GM18870 (cell line): ENCODE measurements at regions not wholly inside any gene's neighbourhood (a gene's known extent, or its start where the extent isn't known, plus 50 kb on each side); places are given as distances from the start of the nearest gene placed in this dataset.

Experiments used
- ATAC-seq: cut with Tn5 transposase; IDR thresholded peaks from one replicate; pipeline ENCODE4 v1.9.1; 2021; ENCODE audit warnings: moderate library complexity; ENCODE audit not compliant: unreplicated experiment

DNA sequence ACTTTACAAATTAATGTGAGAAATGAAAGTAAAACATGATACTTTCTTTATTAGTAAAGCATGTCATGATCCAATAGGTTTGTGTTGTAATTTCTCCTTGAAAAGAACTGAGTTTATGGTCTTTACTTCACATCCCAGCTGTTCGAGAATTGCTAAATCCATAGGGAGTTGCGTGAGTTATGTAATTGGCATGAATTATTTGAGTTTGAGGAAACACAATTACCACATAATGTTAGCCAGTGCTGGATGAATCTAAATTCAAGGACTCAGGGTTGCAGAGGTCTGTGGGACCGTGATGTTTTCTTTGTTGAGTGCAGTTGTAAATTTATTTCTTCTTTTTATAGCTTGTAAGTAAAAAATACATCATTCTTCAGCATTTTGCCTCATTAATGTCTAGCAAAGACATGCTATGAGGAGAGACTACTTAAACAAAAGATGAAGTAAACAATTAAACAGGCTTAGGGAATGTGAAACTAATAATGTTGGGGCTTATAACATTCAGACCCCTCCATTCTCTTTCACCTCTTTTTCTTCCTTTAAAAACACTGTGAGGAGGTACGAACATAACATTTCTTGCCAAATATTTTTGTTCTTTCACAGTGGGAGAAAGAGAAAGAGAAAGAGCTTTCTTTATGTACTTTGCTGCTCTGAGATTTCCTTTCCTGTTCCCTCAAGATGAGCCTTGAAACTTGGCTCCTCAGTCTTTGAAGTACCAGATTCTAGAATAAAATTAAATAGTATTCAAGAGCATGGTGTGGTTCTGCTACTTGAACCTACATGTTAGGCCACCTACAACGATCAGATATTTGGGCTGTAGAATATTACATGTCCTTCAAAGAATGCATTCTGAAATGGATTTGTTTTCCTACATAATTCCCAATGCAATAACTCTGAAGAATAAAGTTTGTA is 159.6 kb upstream of the ANK2 start:
- no peak for ATAC-seq

GRCh38 chr4:112894480-112894879 is 155.0 kb upstream of the ANK2 start:
- ATAC-seq, result no peak

DNA sequence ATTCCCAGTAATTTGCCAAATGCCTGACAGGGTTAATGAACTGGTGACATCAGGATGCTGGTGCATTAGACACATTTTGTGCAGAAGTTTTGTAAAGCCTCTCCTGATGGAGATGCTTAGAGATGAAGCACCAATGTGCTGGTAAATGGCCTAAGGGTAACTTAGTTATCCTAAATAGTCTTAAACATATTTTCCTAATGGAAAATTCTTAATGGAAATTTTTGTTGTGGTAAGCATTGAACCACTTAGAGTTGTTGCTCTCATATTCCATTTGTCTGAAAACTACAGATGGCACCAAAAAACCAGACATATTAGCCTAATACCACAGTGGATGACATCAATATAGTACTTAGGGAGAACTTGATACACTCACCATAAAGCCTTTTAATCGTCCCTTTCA is 154.5 kb upstream of the ANK2 start:
- ATAC-seq, result no peak

DNA sequence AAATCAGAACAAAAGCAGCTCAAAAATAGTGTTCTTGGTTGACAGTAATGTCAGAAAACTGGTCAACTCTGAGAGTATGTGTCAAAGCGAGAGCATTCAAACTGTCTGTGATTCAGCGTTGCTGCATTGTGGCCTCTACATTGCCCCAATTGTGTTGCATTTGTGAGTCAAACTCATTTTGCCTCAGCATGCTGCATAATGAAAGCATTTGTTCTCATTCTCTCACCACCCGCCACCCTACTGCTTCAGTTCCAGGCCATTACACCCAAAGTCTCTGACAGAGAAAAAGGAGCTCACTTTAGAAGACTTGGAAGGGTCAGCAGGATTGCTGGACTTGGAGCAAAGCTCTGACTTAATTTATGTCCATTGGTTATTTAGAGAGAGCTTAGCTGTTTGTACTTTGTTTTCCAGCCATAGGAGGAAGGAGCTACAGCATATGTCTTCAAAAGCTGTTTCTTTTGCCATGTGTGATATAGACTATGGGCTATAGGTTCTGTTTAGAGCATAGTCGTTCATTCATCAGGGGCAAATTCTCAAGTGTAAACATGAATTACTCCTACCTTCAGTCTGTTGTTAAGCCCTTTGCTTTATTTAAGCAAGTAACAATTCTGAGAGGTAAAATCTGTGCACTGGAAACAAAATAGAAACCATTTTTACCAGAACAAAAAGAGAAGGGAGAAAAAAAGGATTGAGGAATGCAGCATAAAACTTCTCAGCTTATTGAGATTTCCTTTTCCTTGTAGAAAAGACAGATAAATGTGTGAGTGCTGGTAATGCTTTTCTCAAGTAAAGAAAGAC is 153.4 kb upstream of the ANK2 start:
- ATAC-seq, result peak; percentile 70

DNA sequence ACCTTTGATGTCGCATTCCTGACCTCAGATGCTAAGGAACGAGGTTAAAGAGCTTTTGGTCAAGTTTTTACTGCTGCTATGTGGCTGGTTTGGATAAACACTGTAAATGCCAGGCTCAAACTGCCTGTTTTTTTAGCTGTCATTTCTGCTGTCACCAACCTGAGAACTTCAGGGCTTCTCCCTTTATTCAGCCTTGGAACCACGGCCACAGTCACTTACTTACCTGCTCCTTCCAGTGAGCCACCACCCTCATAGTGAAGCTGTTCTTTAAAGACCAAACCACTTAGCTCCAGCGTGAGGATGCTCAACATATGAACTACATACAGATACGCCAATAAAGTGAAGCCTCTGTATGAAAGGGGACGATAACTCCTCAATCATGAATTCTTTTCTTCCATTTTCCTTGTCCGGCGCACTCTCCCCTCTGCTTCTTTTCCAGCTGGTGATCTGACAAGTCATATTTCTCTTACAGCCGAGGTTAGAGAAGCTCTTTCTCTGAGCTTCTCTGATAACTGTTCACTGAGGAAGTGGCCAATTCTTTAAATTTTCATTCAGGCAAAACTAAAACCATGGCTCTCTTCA is 152.8 kb upstream of the ANK2 start:
- ATAC-seq, result no peak

GRCh38 chr4:112897543-112897942 is 151.9 kb upstream of the ANK2 start:
- no peak for ATAC-seq

- ATAC-seq, result no peak
Measured at GRCh38 chr4:112898357-112899141, 150.9 kb upstream of the ANK2 start.

GRCh38 chr4:112900416-112900815 is 149.0 kb upstream of the ANK2 start:
- ATAC-seq, result no peak

DNA sequence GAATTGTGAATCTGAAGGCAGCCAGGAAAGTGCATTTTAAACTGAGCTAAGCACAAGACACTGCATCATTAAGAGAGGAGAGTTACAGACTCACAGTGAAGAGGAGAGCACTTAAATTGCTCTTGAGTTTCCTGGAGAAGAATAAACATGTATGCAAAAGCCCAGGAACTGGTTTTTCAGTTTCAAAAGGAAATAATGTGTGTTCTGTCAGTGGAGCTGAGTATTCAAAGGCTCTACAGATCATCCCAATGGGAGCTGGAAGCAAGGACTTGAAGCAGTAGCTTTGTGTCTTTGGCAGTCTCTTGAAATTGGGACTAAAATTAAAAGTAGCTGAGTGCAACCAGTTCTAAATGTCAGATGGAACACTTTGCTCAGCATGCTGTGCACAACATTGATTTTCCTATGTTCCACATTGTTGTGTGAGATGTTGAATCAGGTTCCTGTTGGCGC is 147.5 kb upstream of the ANK2 start:
- no peak for ATAC-seq

GRCh38 chr4:112905728-112906127 is 143.7 kb upstream of the ANK2 start:
- ATAC-seq, result no peak

DNA sequence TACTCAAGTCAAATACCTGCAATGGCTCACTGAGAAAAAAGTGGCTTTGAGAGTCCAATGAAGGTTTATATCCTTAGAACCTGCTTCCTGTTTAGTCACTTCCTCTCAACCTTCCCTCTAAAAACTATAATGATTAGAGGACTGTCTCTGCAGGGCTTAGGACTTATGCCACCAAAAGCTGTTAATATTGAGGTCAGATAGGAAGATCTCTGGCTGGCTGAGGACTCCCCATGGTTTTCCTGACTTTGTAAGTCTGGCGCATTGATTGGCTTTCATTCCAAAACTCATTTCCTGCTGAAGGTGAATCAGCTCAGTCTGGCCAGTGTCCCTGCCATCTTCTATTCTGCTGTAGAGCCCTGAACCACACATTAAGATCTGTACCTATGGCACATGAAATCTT is 140.9 kb upstream of the ANK2 start:
- no peak for ATAC-seq

DNA sequence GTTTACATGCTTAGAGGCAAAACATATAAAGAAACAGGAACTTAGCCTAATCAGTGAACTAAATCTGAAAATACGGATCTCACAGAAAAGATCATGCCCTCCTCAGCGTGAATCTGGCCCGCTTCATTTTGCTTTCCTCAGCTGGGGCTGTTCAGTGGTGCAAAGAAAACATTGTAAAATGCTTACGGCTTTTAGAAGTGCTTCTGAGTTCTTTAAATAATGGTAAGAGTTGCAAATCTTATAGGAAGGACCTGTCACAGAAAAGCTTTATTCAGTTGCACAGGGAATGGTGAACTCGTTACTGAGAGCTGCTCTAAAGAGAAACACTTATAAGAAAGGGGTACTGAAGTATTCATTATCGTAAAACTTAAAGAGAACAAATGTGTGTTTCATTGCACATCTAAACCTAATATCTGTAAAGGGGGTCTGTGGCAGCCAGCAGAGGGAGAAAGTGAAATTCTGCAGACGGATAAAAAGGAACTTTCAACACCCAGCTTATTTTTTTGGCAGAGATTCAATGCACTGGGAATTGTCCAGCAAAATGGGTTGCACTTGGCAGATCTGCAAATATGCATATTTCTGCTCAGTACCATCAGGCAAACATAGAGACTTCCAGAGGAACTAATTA is 139.2 kb upstream of the ANK2 start:
- peak; percentile 44 for ATAC-seq

DNA sequence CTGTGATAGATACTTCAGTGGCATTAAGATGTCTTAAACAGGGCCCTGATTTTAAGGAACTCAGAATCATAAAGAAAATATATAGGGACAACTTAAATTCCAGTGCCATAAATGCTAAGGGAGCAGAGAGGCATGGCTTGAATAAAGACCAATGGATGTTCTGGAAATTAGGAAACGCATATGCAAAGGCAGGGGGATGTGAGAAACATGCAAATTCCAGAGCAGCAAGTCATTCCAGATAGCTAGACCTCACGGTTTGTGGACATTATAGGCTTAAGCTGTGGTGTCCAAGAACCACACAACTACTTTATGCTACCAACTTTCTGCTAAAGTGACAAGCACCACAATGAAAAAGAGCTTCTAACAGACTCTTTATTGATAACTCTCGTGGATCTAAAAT is 132.6 kb upstream of the ANK2 start:
- no peak for ATAC-seq

GRCh38 chr4:112923516-112923915 is 125.9 kb upstream of the ANK2 start:
- no peak for ATAC-seq

- no peak for ATAC-seq
Measured at GRCh38 chr4:112926819-112927218, 122.6 kb upstream of the ANK2 start.

DNA sequence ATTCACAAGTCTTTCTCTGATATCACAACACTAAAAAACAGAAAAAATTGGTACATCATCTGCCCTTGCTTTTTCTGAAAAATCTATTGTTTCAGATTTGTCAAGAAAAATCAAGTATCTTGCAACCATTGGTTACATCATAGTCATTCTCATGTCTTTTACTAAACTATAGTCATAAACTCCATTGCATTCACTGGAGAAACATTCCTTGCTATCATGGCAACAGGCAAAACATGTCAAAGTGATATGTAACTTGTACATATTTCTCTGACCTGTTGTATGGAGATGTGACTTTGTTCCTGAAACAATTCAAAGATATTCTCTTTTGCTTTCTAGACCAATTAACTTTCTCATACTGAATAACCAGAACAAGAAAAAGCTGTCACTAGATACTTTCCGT is 121.9 kb upstream of the ANK2 start:
- ATAC-seq, result no peak

DNA sequence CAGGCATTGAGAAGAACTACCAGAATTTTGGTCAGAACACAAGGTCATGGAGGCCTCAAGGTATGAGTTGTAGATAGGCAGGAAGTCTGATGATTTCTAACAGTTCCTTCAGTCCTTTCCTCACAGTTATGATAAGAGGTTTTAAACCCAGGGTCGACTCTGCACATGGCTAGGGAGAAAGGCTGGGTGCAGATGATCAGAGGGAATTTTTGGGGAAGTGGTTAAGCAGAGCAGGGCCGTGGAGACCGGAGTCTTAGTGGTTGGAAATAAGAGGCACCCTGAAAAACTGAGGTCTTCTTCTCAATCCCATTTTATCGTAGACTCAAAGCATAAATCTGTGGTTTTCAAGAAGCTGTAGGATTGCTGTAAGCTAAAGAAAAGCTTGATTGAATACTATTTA is 118.5 kb upstream of the ANK2 start:
- ATAC-seq, result no peak

GRCh38 chr4:112933790-112934189 is 115.7 kb upstream of the ANK2 start:
- no peak for ATAC-seq

DNA sequence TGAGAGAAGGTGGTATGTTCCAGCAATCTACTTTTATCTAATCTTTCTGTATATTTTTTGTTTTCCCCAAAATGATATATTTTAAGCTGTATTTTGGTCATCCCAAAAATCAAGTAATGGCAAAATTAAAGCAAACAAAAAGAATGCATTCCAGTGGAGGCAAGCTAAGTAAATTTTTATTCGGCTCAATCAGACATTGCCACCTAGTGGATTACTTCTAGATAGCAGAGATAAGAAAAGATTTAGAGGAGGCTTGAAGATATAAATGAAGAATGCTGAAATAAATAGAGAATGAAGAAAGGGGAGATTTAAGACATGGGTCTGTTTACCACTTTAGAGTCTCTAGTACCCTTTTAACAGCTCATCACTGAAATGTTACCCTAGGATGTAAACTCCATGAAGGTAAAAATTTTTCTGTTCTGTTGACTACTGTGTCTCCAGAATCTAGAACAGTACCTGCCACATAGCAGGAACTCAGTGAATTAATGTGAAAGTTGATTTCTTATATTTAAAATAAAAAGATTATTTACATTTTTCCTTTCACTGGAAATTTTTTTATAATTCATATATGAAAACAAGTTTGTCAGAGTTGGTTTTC is 110.9 kb upstream of the ANK2 start:
- ATAC-seq, result no peak

DNA sequence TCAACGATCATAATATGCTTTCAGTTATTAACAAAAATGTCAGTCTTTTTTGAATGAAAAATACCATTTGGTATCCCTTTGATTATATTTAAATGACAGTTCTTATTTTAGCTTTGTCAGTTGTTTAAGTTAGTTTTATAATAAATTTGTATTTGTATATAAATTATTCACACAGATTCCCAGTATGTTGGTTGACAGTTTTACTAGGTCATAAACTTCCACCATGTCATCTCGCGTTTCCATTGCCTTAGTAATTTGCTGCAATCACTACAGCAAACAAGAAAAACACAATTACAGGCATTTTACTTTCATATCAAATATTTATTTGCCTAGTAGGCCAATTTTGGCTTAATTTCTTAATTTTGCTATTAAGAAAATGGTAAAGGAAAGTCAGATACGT is 109.6 kb upstream of the ANK2 start:
- no peak for ATAC-seq
